ENCODE measurements at regions not wholly inside any gene's neighbourhood (a gene's known extent, or its start where the extent isn't known, plus 50 kb on each side); places are given as distances from the start of the nearest gene placed in this dataset.
A peak's percentile ranks its signal among the peaks of the same experiment; 100 is the strongest.
"Not testable (repeated sequence)": the region's sequence is repeated elsewhere in the genome, so short reads cannot be mapped to it uniquely, and the experiment has no call there.

- H3K4me3 ChIP-seq (ENCODE audit: low read depth, low read length), result no peak overlapping the region
- no peak for TF ChIP-seq CTCF (IDR thresholded peaks at IDR 0.05; ENCODE audit: insufficient read depth, low read length)
- no peak for DNase-seq (ENCODE audit: low read depth)
These were observed 152.2 kb downstream of the EFNB1 start for GRCh38 chrX:68980906-68981616.

GRCh38 chrX:68978655-68979054 lies 149.8 kb downstream of the EFNB1 start:
- no peak for TF ChIP-seq CTCF (IDR thresholded peaks at IDR 0.05; ENCODE audit: insufficient read depth, low read length)
- peak; percentile 12 for DNase-seq (ENCODE audit: low read depth)
- no peak overlapping the region for H3K4me3 ChIP-seq (ENCODE audit: low read depth, low read length)

- H3K4me3 ChIP-seq (ENCODE audit: low read depth, low read length), result no peak overlapping the region
- DNase-seq (ENCODE audit: low read depth), result peak; percentile 74
- TF ChIP-seq CTCF (IDR thresholded peaks at IDR 0.05; ENCODE audit: insufficient read depth, low read length), result peak; percentile 0
These were observed 149.4 kb downstream of the EFNB1 start for GRCh38 chrX:68978255-68978654.

- no peak for TF ChIP-seq CTCF (IDR thresholded peaks at IDR 0.05; ENCODE audit: insufficient read depth, low read length)
- no peak overlapping the region for H3K4me3 ChIP-seq (ENCODE audit: low read depth, low read length)
- DNase-seq (ENCODE audit: low read depth), result peak; percentile 41
These were observed 124.5 kb downstream of the EFNB1 start for GRCh38 chrX:68953331-68953730.

GRCh38 chrX:68951942-68952619 lies 123.3 kb downstream of the EFNB1 start:
- not testable (repeated sequence) for DNase-seq (ENCODE audit: low read depth); H3K4me3 ChIP-seq (ENCODE audit: low read depth, low read length)

GRCh38 chrX:68950937-68951336 lies 122.1 kb downstream of the EFNB1 start:
- no peak overlapping the region for H3K4me3 ChIP-seq (ENCODE audit: low read depth, low read length)
- no peak for DNase-seq (ENCODE audit: low read depth)
- no peak for TF ChIP-seq CTCF (IDR thresholded peaks at IDR 0.05; ENCODE audit: insufficient read depth, low read length)

GRCh38 chrX:68947882-68948605 lies 119.2 kb downstream of the EFNB1 start:
- no peak for DNase-seq (ENCODE audit: low read depth)
- TF ChIP-seq CTCF (IDR thresholded peaks at IDR 0.05; ENCODE audit: insufficient read depth, low read length), result no peak
- no peak overlapping the region for H3K4me3 ChIP-seq (ENCODE audit: low read depth, low read length)

Data from fibroblast of the aortic adventitia (primary cell).